Endothelial cell of umbilical vein (primary cell): ENCODE measurements at regions not wholly inside any gene's neighbourhood (a gene's known extent, or its start where the extent isn't known, plus 50 kb on each side); places are given as distances from the start of the nearest gene placed in this dataset.

Source experiments
- BruUV-seq: library from RNA; stranded (reverse); fragments of 400-500 nt; replicated peaks from 2 replicates; lab custom pipeline; 2021; lab: Mats Ljungman, UMichigan
- CTCF ChIA-PET: fragments of 300-600, 350-600 bp; sonication (Branson Sonifier 250); formaldehyde crosslinking; loops from one replicate; lab custom pipeline; 2021; ENCODE audit warnings: antibody characterized with exemption, inconsistent platforms; lab: Charles Lee
- POLR2A ChIA-PET: fragments of 300-600, 350-600 bp; sonication (Branson Sonifier 250); formaldehyde crosslinking; loops from one replicate; lab custom pipeline; 2021; ENCODE audit warnings: antibody characterized with exemption, inconsistent platforms; lab: Charles Lee
- DNase-seq: peaks from one replicate; pipeline ENCODE4 v3.0.0-alpha.2; 2011; ENCODE audit warnings: low read depth, low spot score
- FAIRE-seq: peaks from 2 replicates; lab custom pipeline; 2011; peaks lifted over from hg19 to GRCh38; lab: Jason Lieb, UNC
- H2AFZ ChIP-seq: 2 replicates; pipeline ENCODE4 v1.6.0; 2012; ENCODE audit warnings: low read depth, low read length, control low read depth, inconsistent platforms
- H3K27ac ChIP-seq: 2 replicates; pipeline ENCODE4 v1.5.1; 2011; ENCODE audit warnings: low read depth, mild to moderate bottlenecking, control low read depth, low read length, moderate library complexity; ENCODE audit not compliant: insufficient read depth
- H3K27me3 ChIP-seq, 2 experiments: 2 replicates each; pipeline versions ENCODE4 v1.6.0 to v1.6.1; 2011; ENCODE audit warnings: low read length in 2 of 2, mixed read lengths in 1 of 2; ENCODE audit not compliant: control insufficient read depth in 2 of 2, insufficient read depth in 2 of 2
- H3K36me3 ChIP-seq, 2 experiments: 2 replicates in 1 of 2; 3 replicates in 1 of 2; pipeline ENCODE4 v1.5.1; 2011; ENCODE audit warnings: low read length in 2 of 2, mild to moderate bottlenecking in 1 of 2, moderate library complexity in 1 of 2; ENCODE audit not compliant: control insufficient read depth in 2 of 2, insufficient read depth in 2 of 2; ENCODE audit errors: extremely low read depth in 1 of 2
- H3K4me1 ChIP-seq: 3 replicates; pipeline ENCODE4 v1.5.1; 2011; ENCODE audit warnings: mild to moderate bottlenecking, low read length; ENCODE audit not compliant: control insufficient read depth, insufficient read depth; ENCODE audit errors: extremely low read depth
- H3K4me2 ChIP-seq: 2 replicates; pipeline ENCODE4 v1.6.1; 2011; ENCODE audit warnings: low read length, control low read depth, mixed read lengths; ENCODE audit not compliant: insufficient read depth
- H3K4me3 ChIP-seq, 3 experiments: fragments of 200-600 bp in 1 of 3; sonication (generic), shearing (Covaris generic) in 1 of 3; replicated peaks in 1 of 3; 2 replicates each; pipeline ENCODE4 v1.5.1; 2011 to 2016; ENCODE audit warnings: control low read depth in 3 of 3, low read length in 3 of 3, mild to moderate bottlenecking in 2 of 3, inconsistent platforms in 1 of 3, low read depth in 1 of 3, moderate library complexity in 1 of 3; ENCODE audit not compliant: insufficient read depth in 1 of 3
- H3K79me2 ChIP-seq: 2 replicates; pipeline ENCODE4 v1.6.0; 2012; ENCODE audit warnings: low read length, inconsistent platforms; ENCODE audit not compliant: control insufficient read depth, insufficient read depth
- H3K9ac ChIP-seq: replicated peaks from 2 replicates; pipeline ENCODE3; 2011; ENCODE audit warnings: low read length, control low read depth; ENCODE audit not compliant: insufficient read depth; ENCODE audit errors: extremely low read depth
- H3K9me1 ChIP-seq: replicated peaks from 3 replicates; pipeline ENCODE4 v1.6.0; 2011; ENCODE audit warnings: mild to moderate bottlenecking, low read length; ENCODE audit not compliant: control insufficient read depth, insufficient read depth; ENCODE audit errors: extremely low read depth
- H3K9me3 ChIP-seq: replicated peaks from 2 replicates; pipeline ENCODE4 v1.5.1; 2012; ENCODE audit warnings: low read length, inconsistent platforms; ENCODE audit not compliant: control insufficient read depth, insufficient read depth
- H4K20me1 ChIP-seq: replicated peaks from 2 replicates; pipeline ENCODE3; 2011; ENCODE audit warnings: mild to moderate bottlenecking, low read length; ENCODE audit not compliant: control insufficient read depth, insufficient read depth; ENCODE audit errors: extremely low read depth
- CTCF ChIP-seq, 2 donors: IDR thresholded peaks; 1 replicate in 1 of 2; 2 replicates in 1 of 2; pipeline ENCODE4 v1.5.1; 2011; ENCODE audit warnings: low read length in 2 of 2, mild to moderate bottlenecking in 2 of 2, moderate library complexity in 2 of 2, control low read depth in 1 of 2, inconsistent platforms in 1 of 2, low read depth in 1 of 2; ENCODE audit not compliant: insufficient read depth in 1 of 2; ENCODE audit errors: extremely low read depth in 1 of 2
- EZH2 ChIP-seq: IDR thresholded peaks from 2 replicates; pipeline ENCODE4 v1.6.1; 2012; ENCODE audit warnings: borderline replicate concordance, low read depth, mild to moderate bottlenecking, moderate library complexity, low read length, inconsistent platforms; ENCODE audit not compliant: severe bottlenecking
- FOS ChIP-seq: IDR thresholded peaks from 2 replicates; pipeline ENCODE4 v1.6.1; 2011; ENCODE audit warnings: mild to moderate bottlenecking, low read length, moderate library complexity, borderline replicate concordance; ENCODE audit not compliant: insufficient read depth
- GATA2 ChIP-seq: IDR thresholded peaks from 2 replicates; pipeline ENCODE4 v1.7.0; 2011; ENCODE audit warnings: low read depth, mild to moderate bottlenecking, moderate library complexity, mixed read lengths, low read length; ENCODE audit not compliant: insufficient read length, insufficient read depth
- JUN ChIP-seq: IDR thresholded peaks from 2 replicates; pipeline ENCODE4 v1.6.1; 2011; ENCODE audit warnings: borderline replicate concordance, low read depth; ENCODE audit not compliant: insufficient read length, insufficient read depth
- MYC ChIP-seq: IDR thresholded peaks from one replicate; pipeline ENCODE4 v1.6.1; 2011; ENCODE audit warnings: mild to moderate bottlenecking, low read depth, low read length
- POLR2A ChIP-seq: IDR thresholded peaks from 2 replicates; pipeline ENCODE4 v1.6.1; 2012; ENCODE audit warnings: low read depth, mild to moderate bottlenecking, control low read depth, low read length
- POLR2AphosphoS5 ChIP-seq: IDR thresholded peaks from 2 replicates; pipeline ENCODE4 v1.6.1; 2012; ENCODE audit warnings: low read depth, mild to moderate bottlenecking, control low read depth, low read length, moderate library complexity; ENCODE audit not compliant: insufficient read depth
- dilution Hi-C: fragments of 300-500 bp; cut with MboI; formaldehyde crosslinking; loops from one replicate; pipeline ENCODE4 v1.15.0; 2019; ENCODE audit warnings: low sequenced_read_pairs; ENCODE audit not compliant: extremely low pct_ligation_motif_present
- intact Hi-C: fragments of 100-400 bp; cut with micrococcal nuclease; formaldehyde crosslinking; loops from one replicate; pipeline ENCODE4 v1.10.0; 2022
- TF ChIP-seq, protein P1 (sequence below): IDR thresholded peaks from 2 replicates; pipeline ENCODE4 v1.6.1; 2011; ENCODE audit not compliant: insufficient read depth, insufficient read length

- POLR2A ChIA-PET = no interaction called here
These were observed 61.4 kb upstream of the RANBP3L start for GRCh38 chr5:36363101-36363500.

More at GRCh38 chr5:36363101-36363500, 61.4 kb upstream of the RANBP3L start:
- H4K20me1 ChIP-seq = no peaks in the 10 kb centered on the region
- CTCF ChIA-PET = interaction anchor here (1.2 kb wide), 1 partner anchor 333 kb away, joined by 3 read pairs; no protein-coding TSS in a partner anchor
- intact Hi-C loops (no loop called here), dilution Hi-C loops (no loop called here)
- H3K9me3 ChIP-seq = no peaks in the 10 kb centered on the region
- no peak overlapping the region for H3K4me2 ChIP-seq
- no peaks in the 10 kb centered on the region for H3K79me2 ChIP-seq
- no peak overlapping the region for H3K4me3 ChIP-seq
- no peak overlapping the region for H3K9ac ChIP-seq
- no peak overlapping the region for H2AFZ ChIP-seq
- TF ChIP-seq POLR2AphosphoS5 (no peak), POLR2A (no peak), GATA2 (no peak), EZH2 (no peak), JUN (no peak), CTCF (IDR thresholded peaks at IDR 0.05; ENCODE audit: extremely low read depth in 1 of 2, insufficient read depth in 1 of 2, low read depth in 1 of 2, low read length in 2 of 2) (no peak), MYC (no peak), FOS (no peak)
- TF ChIP-seq, protein P1, sequence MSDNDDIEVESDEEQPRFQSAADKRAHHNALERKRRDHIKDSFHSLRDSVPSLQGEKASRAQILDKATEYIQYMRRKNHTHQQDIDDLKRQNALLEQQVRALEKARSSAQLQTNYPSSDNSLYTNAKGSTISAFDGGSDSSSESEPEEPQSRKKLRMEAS = no peak
- no peak for FAIRE-seq
- no peak for DNase-seq
- H3K9me1 ChIP-seq = no peaks in the 10 kb centered on the region
- no peaks in the 10 kb centered on the region for H3K36me3 ChIP-seq
- H3K27me3 ChIP-seq = no peaks in the 10 kb centered on the region
- no peaks in the 10 kb centered on the region for H3K4me1 ChIP-seq
- no peak overlapping the region for H3K27ac ChIP-seq
- BruUV-seq = no TSS peak
